Lower lobe of right lung (tissue), 2 donors: ENCODE measurements at regions not wholly inside any gene's neighbourhood (a gene's known extent, or its start where the extent isn't known, plus 50 kb on each side); places are given as distances from the start of the nearest gene placed in this dataset.

Experiments
- ATAC-seq, 2 donors: fragments of 200-7000 bp; cut with Tn5 transposase; one replicate each; pipeline ENCODE4 v1.9.1; 2020 to 2022; ENCODE audit warnings: mild to moderate bottlenecking in 2 of 2, moderate library complexity in 2 of 2
- DNase-seq: peaks from one replicate; pipeline ENCODE4 v3.0.0-alpha.2; 2020
- H3K27ac ChIP-seq: fragments of 200-600 bp; one replicate; pipeline ENCODE4 v1.8.0; 2022
- H3K27me3 ChIP-seq: fragments of 200-600 bp; one replicate; pipeline ENCODE4 v1.8.0; 2022; ENCODE audit warnings: low read depth
- H3K36me3 ChIP-seq: fragments of 200-600 bp; one replicate; pipeline ENCODE4 v1.8.0; 2022; ENCODE audit warnings: mild to moderate bottlenecking
- H3K4me1 ChIP-seq: fragments of 200-600 bp; one replicate; pipeline ENCODE4 v1.8.0; 2022
- H3K4me3 ChIP-seq: fragments of 200-600 bp; one replicate; pipeline ENCODE4 v1.8.0; 2022; ENCODE audit warnings: mild to moderate bottlenecking
- H3K9me3 ChIP-seq: fragments of 200-600 bp; one replicate; pipeline ENCODE4 v1.8.0; 2022
- intact Hi-C: fragments of 100-400 bp; cut with DNase I; formaldehyde crosslinking; loops from one replicate; pipeline ENCODE4 v1.11.0; 2022
- TF ChIP-seq, protein P1 (sequence below): fragments of 200-600 bp; IDR thresholded peaks from one replicate; pipeline ENCODE4 v1.8.0; 2022; ENCODE audit warnings: antibody characterized with exemption, mild to moderate bottlenecking
- donor health status: DM: no; HTN: yes; CAD: no; lungs with severe emphysema.

DNA sequence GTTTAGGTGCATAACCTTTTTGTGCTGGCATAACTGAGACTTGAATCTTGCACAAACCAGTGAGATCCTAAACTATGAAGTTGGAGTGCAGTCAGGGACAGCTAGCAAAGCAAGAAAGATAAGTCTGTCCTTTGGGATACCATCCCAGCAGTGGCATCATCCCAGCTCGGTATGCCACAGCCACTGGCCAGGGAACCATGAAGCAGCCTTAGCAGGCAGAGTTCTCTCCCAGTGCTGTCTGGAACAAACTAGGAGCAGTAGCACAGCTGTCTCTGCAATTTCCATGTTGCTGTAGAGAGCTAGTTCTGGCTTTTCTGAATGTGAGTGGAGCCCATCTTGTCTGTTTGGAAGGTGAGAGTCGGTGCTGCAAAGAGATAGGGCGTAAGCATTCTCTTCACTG, 130.3 kb downstream of the DTWD1 start:
- no peak overlapping the region for H3K27ac ChIP-seq
- TF ChIP-seq, protein P1, sequence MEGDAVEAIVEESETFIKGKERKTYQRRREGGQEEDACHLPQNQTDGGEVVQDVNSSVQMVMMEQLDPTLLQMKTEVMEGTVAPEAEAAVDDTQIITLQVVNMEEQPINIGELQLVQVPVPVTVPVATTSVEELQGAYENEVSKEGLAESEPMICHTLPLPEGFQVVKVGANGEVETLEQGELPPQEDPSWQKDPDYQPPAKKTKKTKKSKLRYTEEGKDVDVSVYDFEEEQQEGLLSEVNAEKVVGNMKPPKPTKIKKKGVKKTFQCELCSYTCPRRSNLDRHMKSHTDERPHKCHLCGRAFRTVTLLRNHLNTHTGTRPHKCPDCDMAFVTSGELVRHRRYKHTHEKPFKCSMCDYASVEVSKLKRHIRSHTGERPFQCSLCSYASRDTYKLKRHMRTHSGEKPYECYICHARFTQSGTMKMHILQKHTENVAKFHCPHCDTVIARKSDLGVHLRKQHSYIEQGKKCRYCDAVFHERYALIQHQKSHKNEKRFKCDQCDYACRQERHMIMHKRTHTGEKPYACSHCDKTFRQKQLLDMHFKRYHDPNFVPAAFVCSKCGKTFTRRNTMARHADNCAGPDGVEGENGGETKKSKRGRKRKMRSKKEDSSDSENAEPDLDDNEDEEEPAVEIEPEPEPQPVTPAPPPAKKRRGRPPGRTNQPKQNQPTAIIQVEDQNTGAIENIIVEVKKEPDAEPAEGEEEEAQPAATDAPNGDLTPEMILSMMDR = no peak
- no peak for DNase-seq
- H3K36me3 ChIP-seq = no peaks in the 10 kb centered on the region
- ATAC-seq = no peak
- H3K4me1 ChIP-seq = no peaks in the 10 kb centered on the region
- no peak overlapping the region for H3K4me3 ChIP-seq
- no peaks in the 10 kb centered on the region for H3K9me3 ChIP-seq
- intact Hi-C loops = no loop called here
- no peaks in the 10 kb centered on the region for H3K27me3 ChIP-seq

DNA sequence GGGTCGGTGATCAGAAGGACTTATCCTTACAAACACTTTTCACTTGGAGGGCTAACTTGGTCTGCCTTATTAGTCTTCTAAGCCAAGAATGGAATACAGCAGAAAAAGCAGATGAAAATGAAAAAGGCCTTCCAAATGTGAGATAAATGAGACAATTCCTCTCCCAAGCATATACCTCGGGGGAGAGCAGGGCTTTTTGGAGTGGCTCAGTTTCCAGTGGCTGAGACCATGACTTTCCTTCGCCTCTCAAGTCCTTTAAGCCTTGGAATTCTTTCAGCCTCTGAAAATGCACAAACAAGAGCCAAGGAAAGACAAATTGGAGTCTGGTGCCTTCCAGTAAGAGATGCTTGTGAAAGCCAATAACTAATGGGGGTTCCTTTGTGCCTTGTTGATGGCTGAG, 130.9 kb downstream of the DTWD1 start:
- DNase-seq = no peak
- Histone ChIP-seq H3K4me1 (no peaks in the 10 kb centered on the region), H3K36me3 (no peaks in the 10 kb centered on the region), H3K9me3 (no peaks in the 10 kb centered on the region), H3K4me3 (no peak overlapping the region), H3K27me3 (no peaks in the 10 kb centered on the region), H3K27ac (no peak overlapping the region)
- TF ChIP-seq, protein P1 = no peak
- ATAC-seq = no peak
- intact Hi-C loops = no loop called here

DNA sequence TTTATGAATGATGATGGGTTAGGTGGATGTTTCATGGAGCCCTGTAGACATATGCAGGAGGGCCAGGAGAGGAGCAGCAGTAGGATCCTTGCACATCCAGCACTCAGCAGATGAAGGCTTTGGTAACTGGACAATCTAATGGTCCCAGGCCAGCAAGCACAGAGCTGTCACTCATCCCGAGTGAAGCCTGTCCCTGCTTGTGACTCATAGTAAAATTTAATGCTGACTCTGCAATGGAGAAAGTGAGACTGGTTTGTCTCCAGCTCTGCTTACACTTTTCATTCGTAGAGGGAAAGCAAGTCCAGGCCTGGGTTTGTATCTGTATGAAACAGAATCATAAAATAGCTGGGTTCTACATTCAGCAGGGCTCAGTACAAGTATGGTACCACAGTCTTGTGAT, 131.7 kb downstream of the DTWD1 start:
- Histone ChIP-seq H3K36me3 (no peaks in the 10 kb centered on the region), H3K4me1 (no peaks in the 10 kb centered on the region), H3K9me3 (no peaks in the 10 kb centered on the region), H3K27ac (no peak overlapping the region), H3K4me3 (no peak overlapping the region), H3K27me3 (no peaks in the 10 kb centered on the region)
- ATAC-seq (no peak), DNase-seq (no peak)
- TF ChIP-seq, protein P1 = no peak
- intact Hi-C loops = no loop called here

DNA sequence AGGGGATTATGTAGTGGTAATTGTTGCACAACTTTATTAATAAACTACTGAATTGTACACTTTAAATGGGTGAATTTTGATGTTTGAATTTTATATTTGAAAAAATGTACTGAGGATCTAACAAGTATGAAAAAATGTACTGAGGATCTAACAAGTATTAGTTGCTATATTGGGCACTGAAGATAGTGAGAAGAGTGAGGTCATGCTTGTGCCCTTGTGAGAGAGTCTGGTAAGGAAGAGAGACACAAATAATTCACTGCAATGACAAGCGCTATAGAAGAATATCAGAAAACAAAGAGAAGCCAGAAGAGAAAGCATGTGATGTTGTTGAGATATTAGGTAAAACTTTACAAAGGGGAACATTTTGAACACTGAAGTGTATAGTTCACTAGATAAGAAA, 137.6 kb downstream of the DTWD1 start:
- Histone ChIP-seq H3K4me1 (no peaks in the 10 kb centered on the region), H3K36me3 (no peaks in the 10 kb centered on the region), H3K4me3 (no peak overlapping the region), H3K27me3 (no peaks in the 10 kb centered on the region), H3K9me3 (peaks cover 22% of the 10 kb centered on the region), H3K27ac (no peak overlapping the region)
- DNase-seq (no peak), ATAC-seq (no peak)
- intact Hi-C loops = no loop called here
- TF ChIP-seq, protein P1 = no peak

DNA sequence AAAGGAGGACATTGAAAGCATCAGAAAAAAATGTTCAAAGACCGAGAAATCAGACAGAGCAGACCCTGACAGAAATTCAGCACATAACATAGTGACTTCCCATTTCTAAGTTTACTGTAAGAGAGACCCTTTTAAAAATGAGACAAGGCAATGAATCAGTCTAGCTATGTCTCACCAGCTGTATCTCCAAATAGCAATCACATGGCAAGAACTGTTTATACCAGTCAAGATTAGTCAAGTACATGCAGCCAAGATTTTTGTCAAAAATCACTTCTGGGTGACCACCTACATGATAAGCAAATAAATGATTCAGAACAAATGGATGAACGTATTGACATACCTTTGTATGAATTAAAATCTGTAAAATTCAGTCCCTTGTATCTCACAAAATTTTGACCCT, 138.0 kb downstream of the DTWD1 start:
- H3K9me3 ChIP-seq = peaks cover 22% of the 10 kb centered on the region
- intact Hi-C loops = no loop called here
- TF ChIP-seq, protein P1 = no peak
- ATAC-seq (no peak), DNase-seq (no peak)
- no peaks in the 10 kb centered on the region for H3K27me3 ChIP-seq
- H3K4me1 ChIP-seq = no peaks in the 10 kb centered on the region
- H3K27ac ChIP-seq = no peak overlapping the region
- H3K36me3 ChIP-seq = no peaks in the 10 kb centered on the region
- H3K4me3 ChIP-seq = no peak overlapping the region

DNA sequence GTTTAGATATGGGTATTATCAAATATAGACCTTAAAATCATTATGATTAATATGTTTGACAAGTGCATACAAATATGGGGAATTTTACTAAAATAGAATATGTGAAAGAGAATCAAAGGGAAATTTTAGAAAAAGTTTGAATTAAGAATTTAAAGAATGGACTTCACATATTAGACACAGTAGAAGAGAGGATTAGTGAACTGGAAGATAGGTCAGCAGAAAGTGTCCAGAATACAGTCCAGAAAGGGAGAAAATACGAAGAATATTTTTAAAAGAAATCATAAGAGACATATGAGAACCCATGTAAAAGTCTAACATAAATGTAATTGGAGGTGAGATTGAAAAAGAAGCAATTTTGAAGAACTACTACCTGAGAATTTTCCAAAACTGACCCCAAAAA, 139.9 kb downstream of the DTWD1 start:
- TF ChIP-seq, protein P1 = no peak
- no peak for ATAC-seq
- Histone ChIP-seq H3K4me3 (no peak overlapping the region), H3K9me3 (peaks cover 33% of the 10 kb centered on the region), H3K27me3 (no peaks in the 10 kb centered on the region), H3K27ac (no peak overlapping the region), H3K36me3 (no peaks in the 10 kb centered on the region), H3K4me1 (no peaks in the 10 kb centered on the region)
- intact Hi-C loops = no loop called here
- no peak for DNase-seq
